Endothelial cell of umbilical vein (primary cell): ENCODE measurements at regions not wholly inside any gene's neighbourhood (a gene's known extent, or its start where the extent isn't known, plus 50 kb on each side); places are given as distances from the start of the nearest gene placed in this dataset.

ENCODE experiments used
- BruUV-seq: library from RNA; stranded (reverse); fragments of 400-500 nt; replicated peaks from 2 replicates; lab custom pipeline; 2021; lab: Mats Ljungman, UMichigan
- CTCF ChIA-PET: fragments of 300-600, 350-600 bp; sonication (Branson Sonifier 250); formaldehyde crosslinking; loops from one replicate; lab custom pipeline; 2021; ENCODE audit warnings: antibody characterized with exemption, inconsistent platforms; lab: Charles Lee
- POLR2A ChIA-PET: fragments of 300-600, 350-600 bp; sonication (Branson Sonifier 250); formaldehyde crosslinking; loops from one replicate; lab custom pipeline; 2021; ENCODE audit warnings: antibody characterized with exemption, inconsistent platforms; lab: Charles Lee
- DNase-seq: peaks from one replicate; pipeline ENCODE4 v3.0.0-alpha.2; 2011; ENCODE audit warnings: low read depth, low spot score
- FAIRE-seq: peaks from 2 replicates; lab custom pipeline; 2011; peaks lifted over from hg19 to GRCh38; lab: Jason Lieb, UNC
- H2AFZ ChIP-seq: 2 replicates; pipeline ENCODE4 v1.6.0; 2012; ENCODE audit warnings: low read depth, low read length, control low read depth, inconsistent platforms
- H3K27ac ChIP-seq: 2 replicates; pipeline ENCODE4 v1.5.1; 2011; ENCODE audit warnings: low read depth, mild to moderate bottlenecking, control low read depth, low read length, moderate library complexity; ENCODE audit not compliant: insufficient read depth
- H3K27me3 ChIP-seq, 2 experiments: 2 replicates each; pipeline versions ENCODE4 v1.6.0 to v1.6.1; 2011; ENCODE audit warnings: low read length in 2 of 2, mixed read lengths in 1 of 2; ENCODE audit not compliant: control insufficient read depth in 2 of 2, insufficient read depth in 2 of 2
- H3K36me3 ChIP-seq, 2 experiments: 2 replicates in 1 of 2; 3 replicates in 1 of 2; pipeline ENCODE4 v1.5.1; 2011; ENCODE audit warnings: low read length in 2 of 2, mild to moderate bottlenecking in 1 of 2, moderate library complexity in 1 of 2; ENCODE audit not compliant: control insufficient read depth in 2 of 2, insufficient read depth in 2 of 2; ENCODE audit errors: extremely low read depth in 1 of 2
- H3K4me1 ChIP-seq: 3 replicates; pipeline ENCODE4 v1.5.1; 2011; ENCODE audit warnings: mild to moderate bottlenecking, low read length; ENCODE audit not compliant: control insufficient read depth, insufficient read depth; ENCODE audit errors: extremely low read depth
- H3K4me2 ChIP-seq: 2 replicates; pipeline ENCODE4 v1.6.1; 2011; ENCODE audit warnings: low read length, control low read depth, mixed read lengths; ENCODE audit not compliant: insufficient read depth
- H3K4me3 ChIP-seq, 3 experiments: fragments of 200-600 bp in 1 of 3; sonication (generic), shearing (Covaris generic) in 1 of 3; replicated peaks in 1 of 3; 2 replicates each; pipeline ENCODE4 v1.5.1; 2011 to 2016; ENCODE audit warnings: control low read depth in 3 of 3, low read length in 3 of 3, mild to moderate bottlenecking in 2 of 3, inconsistent platforms in 1 of 3, low read depth in 1 of 3, moderate library complexity in 1 of 3; ENCODE audit not compliant: insufficient read depth in 1 of 3
- H3K79me2 ChIP-seq: 2 replicates; pipeline ENCODE4 v1.6.0; 2012; ENCODE audit warnings: low read length, inconsistent platforms; ENCODE audit not compliant: control insufficient read depth, insufficient read depth
- H3K9ac ChIP-seq: replicated peaks from 2 replicates; pipeline ENCODE3; 2011; ENCODE audit warnings: low read length, control low read depth; ENCODE audit not compliant: insufficient read depth; ENCODE audit errors: extremely low read depth
- H3K9me1 ChIP-seq: replicated peaks from 3 replicates; pipeline ENCODE4 v1.6.0; 2011; ENCODE audit warnings: mild to moderate bottlenecking, low read length; ENCODE audit not compliant: control insufficient read depth, insufficient read depth; ENCODE audit errors: extremely low read depth
- H3K9me3 ChIP-seq: replicated peaks from 2 replicates; pipeline ENCODE4 v1.5.1; 2012; ENCODE audit warnings: low read length, inconsistent platforms; ENCODE audit not compliant: control insufficient read depth, insufficient read depth
- H4K20me1 ChIP-seq: replicated peaks from 2 replicates; pipeline ENCODE3; 2011; ENCODE audit warnings: mild to moderate bottlenecking, low read length; ENCODE audit not compliant: control insufficient read depth, insufficient read depth; ENCODE audit errors: extremely low read depth
- EZH2 ChIP-seq: IDR thresholded peaks from 2 replicates; pipeline ENCODE4 v1.6.1; 2012; ENCODE audit warnings: borderline replicate concordance, low read depth, mild to moderate bottlenecking, moderate library complexity, low read length, inconsistent platforms; ENCODE audit not compliant: severe bottlenecking
- FOS ChIP-seq: IDR thresholded peaks from 2 replicates; pipeline ENCODE4 v1.6.1; 2011; ENCODE audit warnings: mild to moderate bottlenecking, low read length, moderate library complexity, borderline replicate concordance; ENCODE audit not compliant: insufficient read depth
- GATA2 ChIP-seq: IDR thresholded peaks from 2 replicates; pipeline ENCODE4 v1.7.0; 2011; ENCODE audit warnings: low read depth, mild to moderate bottlenecking, moderate library complexity, mixed read lengths, low read length; ENCODE audit not compliant: insufficient read length, insufficient read depth
- JUN ChIP-seq: IDR thresholded peaks from 2 replicates; pipeline ENCODE4 v1.6.1; 2011; ENCODE audit warnings: borderline replicate concordance, low read depth; ENCODE audit not compliant: insufficient read length, insufficient read depth
- MYC ChIP-seq: IDR thresholded peaks from one replicate; pipeline ENCODE4 v1.6.1; 2011; ENCODE audit warnings: mild to moderate bottlenecking, low read depth, low read length
- POLR2A ChIP-seq: IDR thresholded peaks from 2 replicates; pipeline ENCODE4 v1.6.1; 2012; ENCODE audit warnings: low read depth, mild to moderate bottlenecking, control low read depth, low read length
- POLR2AphosphoS5 ChIP-seq: IDR thresholded peaks from 2 replicates; pipeline ENCODE4 v1.6.1; 2012; ENCODE audit warnings: low read depth, mild to moderate bottlenecking, control low read depth, low read length, moderate library complexity; ENCODE audit not compliant: insufficient read depth
- dilution Hi-C: fragments of 300-500 bp; cut with MboI; formaldehyde crosslinking; loops from one replicate; pipeline ENCODE4 v1.15.0; 2019; ENCODE audit warnings: low sequenced_read_pairs; ENCODE audit not compliant: extremely low pct_ligation_motif_present
- intact Hi-C: fragments of 100-400 bp; cut with micrococcal nuclease; formaldehyde crosslinking; loops from one replicate; pipeline ENCODE4 v1.10.0; 2022
- TF ChIP-seq, protein P1 (sequence below), 2 donors: IDR thresholded peaks; 1 replicate in 1 of 2; 2 replicates in 1 of 2; pipeline ENCODE4 v1.5.1; 2011; ENCODE audit warnings: low read length in 2 of 2, mild to moderate bottlenecking in 2 of 2, moderate library complexity in 2 of 2, control low read depth in 1 of 2, inconsistent platforms in 1 of 2, low read depth in 1 of 2; ENCODE audit not compliant: insufficient read depth in 1 of 2; ENCODE audit errors: extremely low read depth in 1 of 2
- TF ChIP-seq, protein P2 (sequence below): IDR thresholded peaks from 2 replicates; pipeline ENCODE4 v1.6.1; 2011; ENCODE audit not compliant: insufficient read depth, insufficient read length

DNA sequence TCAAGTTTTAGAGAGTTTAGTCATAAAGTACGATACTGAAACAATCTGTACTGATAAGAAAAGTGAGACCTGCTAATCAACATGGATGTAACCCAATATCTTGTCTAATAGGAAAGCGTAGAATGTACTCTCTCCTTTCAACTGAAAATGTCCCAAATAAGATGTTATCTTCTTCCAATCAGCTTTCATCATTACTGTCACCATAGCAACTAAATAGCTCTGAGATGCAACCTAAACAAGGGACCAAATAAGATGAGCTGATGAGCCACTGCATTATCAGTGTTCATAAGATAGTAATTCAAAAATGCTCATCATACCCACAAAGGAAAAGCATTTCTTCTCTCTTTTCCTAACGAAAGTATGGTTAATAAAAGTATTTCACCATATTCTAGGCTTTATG lies 1108.3 kb upstream of the MAP3K7 start:
- CTCF ChIA-PET: interaction anchor here (1.3 kb wide), 1 partner anchor 10 kb away, joined by 4 read pairs; no protein-coding TSS in a partner anchor
- FAIRE-seq (no peak), DNase-seq (no peak)
- H3K9me3 ChIP-seq: no peaks in the 10 kb centered on the region
- H4K20me1 ChIP-seq: no peaks in the 10 kb centered on the region
- no TSS peak for BruUV-seq
- POLR2A ChIA-PET: no interaction called here
- H3K4me2 ChIP-seq: no peak overlapping the region
- dilution Hi-C loops (no loop called here), intact Hi-C loops (no loop called here)
- H2AFZ ChIP-seq: no peak overlapping the region
- H3K4me1 ChIP-seq: no peaks in the 10 kb centered on the region
- H3K9me1 ChIP-seq: no peaks in the 10 kb centered on the region
- no peak overlapping the region for H3K9ac ChIP-seq
- no peaks in the 10 kb centered on the region for H3K36me3 ChIP-seq
- TF ChIP-seq POLR2AphosphoS5 (no peak), GATA2 (no peak), MYC (no peak), EZH2 (no peak), JUN (no peak), FOS (no peak), POLR2A (no peak)
- TF ChIP-seq, protein P1, sequence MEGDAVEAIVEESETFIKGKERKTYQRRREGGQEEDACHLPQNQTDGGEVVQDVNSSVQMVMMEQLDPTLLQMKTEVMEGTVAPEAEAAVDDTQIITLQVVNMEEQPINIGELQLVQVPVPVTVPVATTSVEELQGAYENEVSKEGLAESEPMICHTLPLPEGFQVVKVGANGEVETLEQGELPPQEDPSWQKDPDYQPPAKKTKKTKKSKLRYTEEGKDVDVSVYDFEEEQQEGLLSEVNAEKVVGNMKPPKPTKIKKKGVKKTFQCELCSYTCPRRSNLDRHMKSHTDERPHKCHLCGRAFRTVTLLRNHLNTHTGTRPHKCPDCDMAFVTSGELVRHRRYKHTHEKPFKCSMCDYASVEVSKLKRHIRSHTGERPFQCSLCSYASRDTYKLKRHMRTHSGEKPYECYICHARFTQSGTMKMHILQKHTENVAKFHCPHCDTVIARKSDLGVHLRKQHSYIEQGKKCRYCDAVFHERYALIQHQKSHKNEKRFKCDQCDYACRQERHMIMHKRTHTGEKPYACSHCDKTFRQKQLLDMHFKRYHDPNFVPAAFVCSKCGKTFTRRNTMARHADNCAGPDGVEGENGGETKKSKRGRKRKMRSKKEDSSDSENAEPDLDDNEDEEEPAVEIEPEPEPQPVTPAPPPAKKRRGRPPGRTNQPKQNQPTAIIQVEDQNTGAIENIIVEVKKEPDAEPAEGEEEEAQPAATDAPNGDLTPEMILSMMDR (IDR thresholded peaks at IDR 0.05; ENCODE audit: extremely low read depth in 1 of 2, insufficient read depth in 1 of 2, low read depth in 1 of 2, low read length in 2 of 2): no peak
- TF ChIP-seq, protein P2, sequence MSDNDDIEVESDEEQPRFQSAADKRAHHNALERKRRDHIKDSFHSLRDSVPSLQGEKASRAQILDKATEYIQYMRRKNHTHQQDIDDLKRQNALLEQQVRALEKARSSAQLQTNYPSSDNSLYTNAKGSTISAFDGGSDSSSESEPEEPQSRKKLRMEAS: no peak
- H3K27me3 ChIP-seq: no peaks in the 10 kb centered on the region
- no peak overlapping the region for H3K27ac ChIP-seq
- no peaks in the 10 kb centered on the region for H3K79me2 ChIP-seq
- no peak overlapping the region for H3K4me3 ChIP-seq
